Right lobe of liver (tissue), 6 donors: ENCODE measurements at regions not wholly inside any gene's neighbourhood (a gene's known extent, or its start where the extent isn't known, plus 50 kb on each side); places are given as distances from the start of the nearest gene placed in this dataset.

Experiments
- ATAC-seq, 4 donors: fragments of 200-7000 bp; cut with Tn5 transposase; one replicate each; pipeline ENCODE4 v1.9.1; 2020; ENCODE audit warnings: mild to moderate bottlenecking in 4 of 4, moderate library complexity in 4 of 4
- DNase-seq, 3 donors: peaks; one replicate each; pipeline ENCODE4 v3.0.0-alpha.2; 2020
- H3K27ac ChIP-seq, 3 donors: fragments of 200-600 bp; one replicate each; pipeline ENCODE4 v1.8.0; 2022
- H3K27me3 ChIP-seq, 2 donors: fragments of 200-600 bp; one replicate each; pipeline ENCODE4 v1.8.0; 2022
- H3K36me3 ChIP-seq, 4 donors: fragments of 200-600 bp; sonication (generic) in 1 of 4; one replicate each; pipeline versions ENCODE4 v1.5.1 to v1.8.0; 2017 to 2022; ENCODE audit warnings: control low read depth in 1 of 4
- H3K4me1 ChIP-seq, 4 donors: fragments of 200-600 bp; sonication (generic) in 1 of 4; one replicate each; pipeline versions ENCODE4 v1.5.1 to v1.8.0; 2017 to 2022; ENCODE audit warnings: control low read depth in 1 of 4
- H3K4me3 ChIP-seq, 3 donors: fragments of 200-600 bp; one replicate each; pipeline ENCODE4 v1.8.0; 2022
- H3K9me3 ChIP-seq, 4 donors: fragments of 200-600 bp; sonication (generic) in 1 of 4; one replicate each; pipeline versions ENCODE4 v1.5.1 to v1.8.0; 2017 to 2022; ENCODE audit warnings: control low read depth in 1 of 4
- CTCF ChIP-seq, 4 donors: fragments of 200-600 bp in 3 of 4; fragments of 450-650 bp in 1 of 4; IDR thresholded peaks; one replicate each; pipeline versions ENCODE4 v1.5.1 to v1.8.0; 2016 to 2022; ENCODE audit warnings: antibody characterized with exemption in 4 of 4, mild to moderate bottlenecking in 2 of 4
- POLR2A ChIP-seq: fragments of 450-650 bp; IDR thresholded peaks from one replicate; pipeline ENCODE4 v1.6.1; 2017; ENCODE audit warnings: antibody characterized with exemption, mild to moderate bottlenecking
- WGBS: methylation state at CpG from one replicate; pipeline ENCODE4 v1.1.6; 2018; ENCODE audit warnings: low coverage, low lambda C conversion rate; ENCODE audit not compliant: insufficient coverage; ENCODE audit errors: missing lambda C conversion rate; 5-methylcytosine and 5-hydroxymethylcytosine counted together
- intact Hi-C, 2 donors: fragments of 100-400 bp; cut with DNase I; formaldehyde crosslinking; loops; one replicate each; pipeline versions ENCODE4 v1.11.2 to v1.14.1; 2022
- donor health status: DM: no; HTN: yes; CAD: no.
- donor health status: DM: no; HTN: no; CAD: no.
- donor health status: DM: no; HTN: no; CAD: no.
- donor health status: DM: no; HTN: yes; CAD: no.
- donor health status: DM: no; HTN: yes; CAD: no.

- no peaks in the 10 kb centered on the region for H3K27me3 ChIP-seq
- ATAC-seq (no peak), DNase-seq (no peak)
- intact Hi-C loops: no loop called here
- WGBS: 74% methylated on average over 8 of the region's 8 CpGs
- no peak overlapping the region for H3K27ac ChIP-seq
- no peaks in the 10 kb centered on the region for H3K36me3 ChIP-seq
- no peaks in the 10 kb centered on the region for H3K9me3 ChIP-seq
- TF ChIP-seq POLR2A (no peak), CTCF (IDR thresholded peaks at IDR 0.05) (no peak)
- H3K4me1 ChIP-seq: no peaks in the 10 kb centered on the region
- no peak overlapping the region for H3K4me3 ChIP-seq
Measured at GRCh38 chr13:70249332-70250064, 141.2 kb upstream of the KLHL1 start.

- DNase-seq: no peak
Measured at GRCh38 chr13:70237131-70237530, 128.9 kb upstream of the KLHL1 start.

GRCh38 chr13:70235565-70235964 is 127.3 kb upstream of the KLHL1 start:
- Histone ChIP-seq H3K4me3 (no peak overlapping the region), H3K9me3 (no peaks in the 10 kb centered on the region), H3K36me3 (no peaks in the 10 kb centered on the region), H3K27ac (no peak overlapping the region), H3K4me1 (no peaks in the 10 kb centered on the region), H3K27me3 (no peaks in the 10 kb centered on the region)
- TF ChIP-seq POLR2A (no peak), CTCF (IDR thresholded peaks at IDR 0.05) (no peak)
- intact Hi-C loops: no loop called here
- 52% methylated on average over 2 of the region's 2 CpGs for WGBS
- no peak for DNase-seq
- ATAC-seq: no peak

More at GRCh38 chr13:70237131-70237530, 128.9 kb upstream of the KLHL1 start:
- Histone ChIP-seq H3K27me3 (no peaks in the 10 kb centered on the region), H3K9me3 (no peaks in the 10 kb centered on the region), H3K27ac (no peak overlapping the region), H3K4me1 (no peaks in the 10 kb centered on the region), H3K36me3 (no peaks in the 10 kb centered on the region), H3K4me3 (no peak overlapping the region)
- TF ChIP-seq POLR2A (no peak), CTCF (IDR thresholded peaks at IDR 0.05) (no peak)
- intact Hi-C loops: no loop called here
- no peak for ATAC-seq

GRCh38 chr13:70223911-70224310 is 115.7 kb upstream of the KLHL1 start:
- no peak overlapping the region for H3K4me3 ChIP-seq
- intact Hi-C loops: no loop called here
- no peaks in the 10 kb centered on the region for H3K9me3 ChIP-seq
- WGBS: 68% methylated on average over 6 of the region's 6 CpGs
- H3K27me3 ChIP-seq: no peaks in the 10 kb centered on the region
- H3K27ac ChIP-seq: no peak overlapping the region
- H3K4me1 ChIP-seq: no peaks in the 10 kb centered on the region
- no peaks in the 10 kb centered on the region for H3K36me3 ChIP-seq
- ATAC-seq: no peak
- no peak for DNase-seq
- no peak for TF ChIP-seq CTCF (IDR thresholded peaks at IDR 0.05)
- no peak for TF ChIP-seq POLR2A

- H3K27me3 ChIP-seq: no peaks in the 10 kb centered on the region
- no peak for ATAC-seq
- DNase-seq: no peak
- no peaks in the 10 kb centered on the region for H3K36me3 ChIP-seq
- TF ChIP-seq CTCF (IDR thresholded peaks at IDR 0.05) (no peak), POLR2A (no peak)
- 62% methylated on average over 2 of the region's 2 CpGs for WGBS
- H3K27ac ChIP-seq: no peak overlapping the region
- no peaks in the 10 kb centered on the region for H3K4me1 ChIP-seq
- intact Hi-C loops: no loop called here
- no peaks in the 10 kb centered on the region for H3K9me3 ChIP-seq
- H3K4me3 ChIP-seq: no peak overlapping the region
Measured at GRCh38 chr13:70222926-70223325, 114.7 kb upstream of the KLHL1 start.
